SK-N-SH (cell line): ENCODE measurements at regions not wholly inside any gene's neighbourhood (a gene's known extent, or its start where the extent isn't known, plus 50 kb on each side); places are given as distances from the start of the nearest gene placed in this dataset.

Experiments used
- CHD2 ChIP-seq: fragments of 150-350 bp; IDR thresholded peaks from 2 replicates; pipeline ENCODE4 v1.6.1; 2018; ENCODE audit warnings: low read length; ENCODE audit not compliant: partially characterized antibody
- CTCF ChIP-seq: fragments of 200-600 bp; sonication (generic); IDR thresholded peaks from 2 replicates; pipeline ENCODE4 v1.6.1; 2017; ENCODE audit warnings: antibody characterized with exemption, mild to moderate bottlenecking, moderate library complexity
- MAX ChIP-seq: IDR thresholded peaks from 2 replicates; pipeline ENCODE4 v1.4.0; 2012; ENCODE audit warnings: low read depth
- RFX5 ChIP-seq: IDR thresholded peaks from 2 replicates; pipeline ENCODE4 v1.6.1; 2012; ENCODE audit warnings: mild to moderate bottlenecking, improper control_type of control experiment, low read length
- YY1 ChIP-seq: IDR thresholded peaks from 2 replicates; pipeline ENCODE4 v1.4.0; 2012; ENCODE audit warnings: low read depth, mild to moderate bottlenecking
- ZBTB33 ChIP-seq: IDR thresholded peaks from 2 replicates; pipeline ENCODE4 v1.4.0; 2012; ENCODE audit warnings: low read depth, borderline replicate concordance

- TF ChIP-seq CTCF: no peak
- TF ChIP-seq ZBTB33: no peak
- TF ChIP-seq MAX: no peak
- TF ChIP-seq YY1: no peak
- no peak for TF ChIP-seq RFX5
- TF ChIP-seq CHD2: no peak
Measured at GRCh38 chr13:64482373-64482772, 2747.8 kb downstream of the PCDH9 start.
